Uterus (tissue), 3 donors: ENCODE measurements at regions not wholly inside any gene's neighbourhood (a gene's known extent, or its start where the extent isn't known, plus 50 kb on each side); places are given as distances from the start of the nearest gene placed in this dataset.

Experiments
- DNase-seq, 2 donors: peaks; one replicate each; pipeline ENCODE4 v3.0.0-alpha.2; 2019 to 2020
- H3K27ac ChIP-seq, 2 donors: fragments of 200-600 bp; sonication (generic); 1 replicate in 1 of 2; 2 replicates in 1 of 2; pipeline ENCODE4 v1.5.1; 2016 to 2018
- H3K27me3 ChIP-seq, 2 donors: fragments of 200-600 bp; sonication (generic); one replicate each; pipeline ENCODE4 v1.5.1; 2018 to 2019; ENCODE audit warnings: control low read depth in 1 of 2
- H3K36me3 ChIP-seq, 2 donors: fragments of 200-600 bp; sonication (generic); one replicate each; pipeline ENCODE4 v1.5.1; 2019; ENCODE audit warnings: control low read depth in 1 of 2
- H3K4me1 ChIP-seq, 2 donors: fragments of 200-600 bp; sonication (generic); one replicate each; pipeline ENCODE4 v1.5.1; 2018 to 2019; ENCODE audit warnings: control low read depth in 1 of 2
- H3K4me3 ChIP-seq, 2 donors: fragments of 200-600 bp; sonication (generic); 1 replicate in 1 of 2; 2 replicates in 1 of 2; pipeline ENCODE4 v1.5.1; 2018 to 2019; ENCODE audit warnings: mild to moderate bottlenecking in 1 of 2
- H3K9me3 ChIP-seq, 2 donors: fragments of 200-600 bp; sonication (generic); one replicate each; pipeline ENCODE4 v1.5.1; 2019; ENCODE audit warnings: control low read depth in 1 of 2
- CTCF ChIP-seq, 4 experiments: fragments of 200-600 bp in 2 of 4; fragments of 450-650 bp in 2 of 4; sonication (generic) in 2 of 4; IDR thresholded peaks; one replicate each; pipeline ENCODE4 v1.5.1; 2016 to 2019; ENCODE audit warnings: antibody characterized with exemption in 4 of 4, mild to moderate bottlenecking in 2 of 4, moderate library complexity in 1 of 4
- POLR2A ChIP-seq, 2 donors: fragments of 450-650 bp; IDR thresholded peaks; one replicate each; pipeline ENCODE4 v1.6.1; 2016; ENCODE audit warnings: antibody characterized with exemption in 2 of 2, mild to moderate bottlenecking in 1 of 2, moderate library complexity in 1 of 2
- intact Hi-C: fragments of 100-400 bp; cut with DNase I; formaldehyde crosslinking; loops from one replicate; pipeline ENCODE4 v1.15.1; 2023; ENCODE audit warnings: low total_unique reads
- donor health status: DM: yes; HTN: yes; CAD: no.

GRCh38 chr22:27125539-27125938 is 468.2 kb downstream of the MIAT start:
- H3K27ac ChIP-seq, result no peak overlapping the region
- H3K9me3 ChIP-seq, result no peaks in the 10 kb centered on the region
- no peak for TF ChIP-seq CTCF (IDR thresholded peaks at IDR 0.05)
- TF ChIP-seq POLR2A (IDR thresholded peaks at IDR 0.05), result no peak
- H3K36me3 ChIP-seq, result no peaks in the 10 kb centered on the region
- no peaks in the 10 kb centered on the region for H3K27me3 ChIP-seq
- no peaks in the 10 kb centered on the region for H3K4me1 ChIP-seq
- DNase-seq, result no peak
- H3K4me3 ChIP-seq, result no peak overlapping the region
- intact Hi-C loops, result no loop called here

- Histone ChIP-seq H3K27ac (no peak overlapping the region), H3K27me3 (no peaks in the 10 kb centered on the region), H3K4me1 (peaks cover 0 to under 1% of the 10 kb centered on the region in 2 donors), H3K4me3 (no peak overlapping the region), H3K9me3 (no peaks in the 10 kb centered on the region), H3K36me3 (no peaks in the 10 kb centered on the region)
- no peak for DNase-seq
- no peak for TF ChIP-seq CTCF (IDR thresholded peaks at IDR 0.05)
- TF ChIP-seq POLR2A (IDR thresholded peaks at IDR 0.05), result no peak
- intact Hi-C loops, result no loop called here
Observed at GRCh38 chr22:27127911-27128310, 470.5 kb downstream of the MIAT start.

- DNase-seq, result no peak
- H3K9me3 ChIP-seq, result no peaks in the 10 kb centered on the region
- TF ChIP-seq POLR2A (IDR thresholded peaks at IDR 0.05) (no peak), CTCF (IDR thresholded peaks at IDR 0.05) (no peak)
Observed at GRCh38 chr22:27128461-27129085, 471.2 kb downstream of the MIAT start.

GRCh38 chr22:27129266-27129665 is 471.9 kb downstream of the MIAT start:
- no peak for TF ChIP-seq POLR2A (IDR thresholded peaks at IDR 0.05)
- no peak for TF ChIP-seq CTCF (IDR thresholded peaks at IDR 0.05)
- peaks cover 0 to 12% of the 10 kb centered on the region in 2 donors for H3K4me1 ChIP-seq
- no peak for DNase-seq
- no peaks in the 10 kb centered on the region for H3K36me3 ChIP-seq
- H3K27ac ChIP-seq, result no peak overlapping the region
- H3K27me3 ChIP-seq, result no peaks in the 10 kb centered on the region
- no peak overlapping the region for H3K4me3 ChIP-seq
- intact Hi-C loops, result no loop called here
- no peaks in the 10 kb centered on the region for H3K9me3 ChIP-seq

More at GRCh38 chr22:27128461-27129085, 471.2 kb downstream of the MIAT start:
- Histone ChIP-seq H3K27ac (no peak overlapping the region), H3K36me3 (no peaks in the 10 kb centered on the region), H3K4me1 (peaks cover 0 to 7% of the 10 kb centered on the region in 2 donors), H3K4me3 (no peak overlapping the region), H3K27me3 (no peaks in the 10 kb centered on the region)
- intact Hi-C loops, result no loop called here

GRCh38 chr22:27130906-27131305 is 473.5 kb downstream of the MIAT start:
- Histone ChIP-seq H3K27ac (no peak overlapping the region), H3K4me3 (no peak overlapping the region), H3K36me3 (no peaks in the 10 kb centered on the region), H3K4me1 (peaks cover 0 to 12% of the 10 kb centered on the region in 2 donors), H3K9me3 (no peaks in the 10 kb centered on the region), H3K27me3 (no peaks in the 10 kb centered on the region)
- TF ChIP-seq POLR2A (IDR thresholded peaks at IDR 0.05), result no peak
- no peak for DNase-seq
- intact Hi-C loops, result no loop called here

- no peaks in the 10 kb centered on the region for H3K27me3 ChIP-seq
- H3K4me3 ChIP-seq, result no peak overlapping the region
- no peaks in the 10 kb centered on the region for H3K36me3 ChIP-seq
- TF ChIP-seq CTCF (IDR thresholded peaks at IDR 0.05), result no peak
- intact Hi-C loops, result no loop called here
- no peak for DNase-seq
- no peak overlapping the region for H3K27ac ChIP-seq
- peaks cover 0 to 12% of the 10 kb centered on the region in 2 donors for H3K4me1 ChIP-seq
- H3K9me3 ChIP-seq, result no peaks in the 10 kb centered on the region
Observed at GRCh38 chr22:27131346-27131745, 474.0 kb downstream of the MIAT start.
